Keratinocyte (primary cell): ENCODE measurements at regions not wholly inside any gene's neighbourhood (a gene's known extent, or its start where the extent isn't known, plus 50 kb on each side); places are given as distances from the start of the nearest gene placed in this dataset.
"Not testable (repeated sequence)": the region's sequence is repeated elsewhere in the genome, so short reads cannot be mapped to it uniquely, and the experiment has no call there.

Experiments
- CTCF ChIP-seq, 3 experiments: IDR thresholded peaks in 1 of 3; conservative IDR thresholded peaks in 1 of 3; optimal IDR thresholded peaks in 1 of 3; 2 replicates in 2 of 3; 3 replicates in 1 of 3; pipeline versions ENCODE3 to v1.5.1; 2011; ENCODE audit warnings: low read length in 3 of 3, mild to moderate bottlenecking in 3 of 3, moderate library complexity in 2 of 3, control low read depth in 1 of 3, inconsistent platforms in 1 of 3; ENCODE audit not compliant: insufficient read depth in 2 of 3; ENCODE audit errors: extremely low read depth in 1 of 3
- EZH2 ChIP-seq: IDR thresholded peaks from one replicate; pipeline ENCODE4 v1.6.1; 2012; ENCODE audit warnings: inconsistent platforms, mild to moderate bottlenecking, low read length, moderate library complexity

- TF ChIP-seq CTCF (optimal IDR thresholded peaks at IDR 0.05 in 1 of 3, IDR thresholded peaks at IDR 0.05 in 1 of 3, conservative IDR thresholded peaks at IDR 0.05 in 1 of 3; ENCODE audit: extremely low read depth in 1 of 3, insufficient read depth in 2 of 3, low read length in 3 of 3); EZH2: not testable (repeated sequence)
Measured at GRCh38 chr7:113593455-113593854, 325.4 kb downstream of the PPP1R3A start.
